Spleen (tissue), 11 donors: ENCODE measurements at regions not wholly inside any gene's neighbourhood (a gene's known extent, or its start where the extent isn't known, plus 50 kb on each side); places are given as distances from the start of the nearest gene placed in this dataset.

Experiments
- DNase-seq: peaks from one replicate; pipeline ENCODE4 v3.0.0-alpha.2; 2020
- H3K27ac ChIP-seq, 8 donors: fragments of 200-600 bp; sonication (generic) in 7 of 8; 1 replicate in 4 of 8; 2 replicates in 4 of 8; pipeline versions ENCODE4 v1.5.0 to v1.8.0; 2016 to 2021; ENCODE audit warnings: inconsistent platforms in 4 of 8, mild to moderate bottlenecking in 4 of 8, moderate library complexity in 1 of 8
- H3K27me3 ChIP-seq, 7 donors: fragments of 200-600 bp; sonication (generic) in 6 of 7; replicated peaks in 1 of 7; 1 replicate in 4 of 7; 2 replicates in 3 of 7; pipeline versions ENCODE4 v1.5.0 to v1.8.0; 2016 to 2021; ENCODE audit warnings: inconsistent platforms in 3 of 7, mild to moderate bottlenecking in 1 of 7
- H3K36me3 ChIP-seq, 6 donors: fragments of 200-600 bp; sonication (generic) in 5 of 6; 1 replicate in 4 of 6; 2 replicates in 2 of 6; pipeline versions ENCODE4 v1.5.0 to v1.8.0; 2016 to 2021; ENCODE audit warnings: inconsistent platforms in 2 of 6
- H3K4me1 ChIP-seq, 6 donors: fragments of 200-600 bp; sonication (generic) in 5 of 6; 1 replicate in 3 of 6; 2 replicates in 3 of 6; pipeline versions ENCODE4 v1.5.0 to v1.8.0; 2016 to 2021; ENCODE audit warnings: inconsistent platforms in 3 of 6
- H3K4me3 ChIP-seq, 8 donors: fragments of 200-600 bp; sonication (generic) in 7 of 8; 1 replicate in 4 of 8; 2 replicates in 4 of 8; pipeline versions ENCODE4 v1.5.0 to v1.8.0; 2016 to 2021; ENCODE audit warnings: inconsistent platforms in 4 of 8, mild to moderate bottlenecking in 4 of 8, moderate library complexity in 2 of 8
- H3K9me3 ChIP-seq, 8 donors: fragments of 200-600 bp; sonication (generic) in 7 of 8; 1 replicate in 4 of 8; 2 replicates in 4 of 8; pipeline versions ENCODE4 v1.5.0 to v1.8.0; 2016 to 2021; ENCODE audit warnings: inconsistent platforms in 4 of 8
- POLR2A ChIP-seq, 3 donors: fragments of 450-650 bp; IDR thresholded peaks; one replicate each; pipeline ENCODE4 v1.5.1; 2017; ENCODE audit warnings: antibody characterized with exemption in 3 of 3, mild to moderate bottlenecking in 1 of 3
- POLR2AphosphoS5 ChIP-seq, 3 donors: sonication (generic); formaldehyde crosslinking; IDR thresholded peaks; one replicate each; pipeline ENCODE4 v1.5.1; 2017; ENCODE audit warnings: antibody characterized with exemption in 3 of 3
- WGBS, 5 donors: extraction: QIAGEN DNeasy Blood & Tissue Kit in 3 of 5; methylation state at CpG; one replicate each; pipeline versions ENCODE4 v1.1.5 to v1.1.7; 2013 to 2018; 5-methylcytosine and 5-hydroxymethylcytosine counted together
- intact Hi-C: fragments of 100-400 bp; cut with DNase I; formaldehyde crosslinking; loops from one replicate; pipeline ENCODE4 v1.15.0; 2023; ENCODE audit warnings: low total_unique reads
- TF ChIP-seq, protein P1 (sequence below), 11 experiments: fragments of 200-600 bp in 7 of 11; fragments of 450-650 bp in 4 of 11; sonication (generic) in 4 of 11; IDR thresholded peaks in 8 of 11; conservative IDR thresholded peaks in 3 of 11; 1 replicate in 7 of 11; 2 replicates in 4 of 11; pipeline versions ENCODE4 v1.4.0 to v1.8.0; 2016 to 2021; ENCODE audit warnings: antibody characterized with exemption in 11 of 11, inconsistent platforms in 4 of 11, mild to moderate bottlenecking in 1 of 11
- donor health status: healthy with polysubstance abuse.
- donor health status: DM: no; HTN: no; CAD: no; lungs with moderate emphysema.
- donor health status: DM: no; HTN: no; CAD: no.
- donor health status: Bipolar disorder and iron deficiency.
- donor health status: healthy.
- donor health status: DM: no; HTN: no; CAD: no.
- donor health status: DM: yes; HTN: yes; CAD: no.

DNA sequence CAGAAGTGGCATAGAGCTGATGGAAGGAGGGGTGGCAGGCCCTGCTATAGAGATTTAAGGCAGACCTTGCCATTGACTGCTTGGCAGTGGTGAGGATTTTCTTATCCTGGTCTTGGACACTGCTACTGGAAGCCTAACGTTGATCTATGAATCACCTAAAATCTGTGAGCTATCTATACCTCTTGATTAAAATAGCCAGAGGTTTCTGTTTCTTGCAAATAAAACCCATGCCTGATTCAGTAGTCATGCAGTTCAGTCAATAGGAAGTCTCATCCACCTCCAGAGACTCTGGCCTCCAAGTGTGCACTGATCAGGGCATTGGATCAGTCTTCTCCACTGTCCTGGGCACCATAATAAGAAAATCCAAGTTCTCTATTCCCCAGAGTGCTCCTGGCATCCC lies 286.5 kb downstream of the PTEN start:
- 84 to 100% (median 94%) methylated on average over 1 of the region's 1 CpG for WGBS, 5 donors
- intact Hi-C loops: no loop called here

DNA sequence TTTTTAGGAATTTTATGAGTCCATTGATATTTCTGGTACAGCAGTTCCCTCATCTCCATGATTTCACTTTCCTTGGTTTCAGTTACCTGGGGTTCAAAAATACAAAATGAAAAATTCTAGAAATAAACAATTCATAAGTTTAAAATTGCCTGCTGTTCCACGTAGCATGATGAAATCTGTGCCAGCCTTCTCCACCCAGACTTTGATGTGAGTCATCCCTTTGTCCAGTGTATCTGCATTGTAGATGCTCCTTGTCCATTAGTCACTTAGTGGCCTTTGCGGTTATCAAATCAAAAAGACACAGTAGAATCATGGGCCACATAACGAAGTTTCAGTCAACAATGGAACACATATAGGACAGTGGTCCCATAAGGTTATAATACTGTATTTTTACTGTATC lies 286.9 kb downstream of the PTEN start:
- H3K4me1 ChIP-seq: peaks cover 0 to 6% (median 2%) of the 10 kb centered on the region in 6 donors
- H3K27me3 ChIP-seq: no peaks in the 10 kb centered on the region
- no peak overlapping the region for H3K27ac ChIP-seq
- no peak for TF ChIP-seq POLR2A (IDR thresholded peaks at IDR 0.05)
- TF ChIP-seq, protein P1, sequence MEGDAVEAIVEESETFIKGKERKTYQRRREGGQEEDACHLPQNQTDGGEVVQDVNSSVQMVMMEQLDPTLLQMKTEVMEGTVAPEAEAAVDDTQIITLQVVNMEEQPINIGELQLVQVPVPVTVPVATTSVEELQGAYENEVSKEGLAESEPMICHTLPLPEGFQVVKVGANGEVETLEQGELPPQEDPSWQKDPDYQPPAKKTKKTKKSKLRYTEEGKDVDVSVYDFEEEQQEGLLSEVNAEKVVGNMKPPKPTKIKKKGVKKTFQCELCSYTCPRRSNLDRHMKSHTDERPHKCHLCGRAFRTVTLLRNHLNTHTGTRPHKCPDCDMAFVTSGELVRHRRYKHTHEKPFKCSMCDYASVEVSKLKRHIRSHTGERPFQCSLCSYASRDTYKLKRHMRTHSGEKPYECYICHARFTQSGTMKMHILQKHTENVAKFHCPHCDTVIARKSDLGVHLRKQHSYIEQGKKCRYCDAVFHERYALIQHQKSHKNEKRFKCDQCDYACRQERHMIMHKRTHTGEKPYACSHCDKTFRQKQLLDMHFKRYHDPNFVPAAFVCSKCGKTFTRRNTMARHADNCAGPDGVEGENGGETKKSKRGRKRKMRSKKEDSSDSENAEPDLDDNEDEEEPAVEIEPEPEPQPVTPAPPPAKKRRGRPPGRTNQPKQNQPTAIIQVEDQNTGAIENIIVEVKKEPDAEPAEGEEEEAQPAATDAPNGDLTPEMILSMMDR (IDR thresholded peaks at IDR 0.05 in 8 of 11, conservative IDR thresholded peaks at IDR 0.05 in 3 of 11): no peak
- TF ChIP-seq POLR2AphosphoS5 (IDR thresholded peaks at IDR 0.05): no peak
- intact Hi-C loops: no loop called here
- H3K36me3 ChIP-seq: no peaks in the 10 kb centered on the region
- DNase-seq: no peak
- H3K4me3 ChIP-seq: no peak overlapping the region
- 91 to 99% (median 96%) methylated on average over 3 of the region's 3 CpGs for WGBS, 5 donors
- no peaks in the 10 kb centered on the region for H3K9me3 ChIP-seq

More for the DNA sequence above, 286.5 kb downstream of the PTEN start:
- Histone ChIP-seq H3K9me3 (no peaks in the 10 kb centered on the region), H3K4me3 (no peak overlapping the region), H3K4me1 (peaks cover 0 to 6% (median 2%) of the 10 kb centered on the region in 6 donors), H3K27ac (no peak overlapping the region), H3K27me3 (no peaks in the 10 kb centered on the region), H3K36me3 (no peaks in the 10 kb centered on the region)
- no peak for DNase-seq
- TF ChIP-seq POLR2AphosphoS5 (IDR thresholded peaks at IDR 0.05): no peak
- no peak for TF ChIP-seq POLR2A (IDR thresholded peaks at IDR 0.05)
- TF ChIP-seq, protein P1 (IDR thresholded peaks at IDR 0.05 in 8 of 11, conservative IDR thresholded peaks at IDR 0.05 in 3 of 11): no peak

DNA sequence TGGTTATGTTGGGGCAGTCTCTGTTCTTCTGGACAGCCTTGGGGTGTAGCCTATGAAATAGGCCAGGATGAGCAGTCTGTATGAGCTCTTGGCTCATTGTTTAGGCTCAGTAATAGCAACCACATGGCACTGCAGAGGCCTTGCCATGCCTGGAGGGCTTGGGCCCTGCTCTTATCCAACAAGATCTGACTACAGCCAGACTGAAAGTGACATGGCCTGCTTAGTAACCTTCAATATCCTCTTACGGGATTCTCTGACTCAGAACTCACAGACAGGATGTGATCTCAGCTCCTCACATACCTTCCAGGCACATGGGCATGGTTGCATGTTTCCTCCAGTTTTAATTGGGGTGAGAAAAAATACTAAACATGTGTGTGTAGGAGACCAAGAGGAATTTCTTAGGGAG lies 289.3 kb downstream of the PTEN start:
- no peak for DNase-seq
- intact Hi-C loops: no loop called here
- TF ChIP-seq, protein P1 (IDR thresholded peaks at IDR 0.05 in 8 of 11, conservative IDR thresholded peaks at IDR 0.05 in 3 of 11): no peak
- no peak for TF ChIP-seq POLR2A (IDR thresholded peaks at IDR 0.05)
- TF ChIP-seq POLR2AphosphoS5 (IDR thresholded peaks at IDR 0.05): no peak
- WGBS, 5 donors: 15 to 41% (median 33%) methylated on average over 1 of the region's 1 CpG
- Histone ChIP-seq H3K27ac (no peak overlapping the region), H3K9me3 (no peaks in the 10 kb centered on the region), H3K4me3 (no peak overlapping the region), H3K27me3 (no peaks in the 10 kb centered on the region), H3K36me3 (no peaks in the 10 kb centered on the region), H3K4me1 (peaks cover 0 to 6% (median 3%) of the 10 kb centered on the region in 6 donors)

DNA sequence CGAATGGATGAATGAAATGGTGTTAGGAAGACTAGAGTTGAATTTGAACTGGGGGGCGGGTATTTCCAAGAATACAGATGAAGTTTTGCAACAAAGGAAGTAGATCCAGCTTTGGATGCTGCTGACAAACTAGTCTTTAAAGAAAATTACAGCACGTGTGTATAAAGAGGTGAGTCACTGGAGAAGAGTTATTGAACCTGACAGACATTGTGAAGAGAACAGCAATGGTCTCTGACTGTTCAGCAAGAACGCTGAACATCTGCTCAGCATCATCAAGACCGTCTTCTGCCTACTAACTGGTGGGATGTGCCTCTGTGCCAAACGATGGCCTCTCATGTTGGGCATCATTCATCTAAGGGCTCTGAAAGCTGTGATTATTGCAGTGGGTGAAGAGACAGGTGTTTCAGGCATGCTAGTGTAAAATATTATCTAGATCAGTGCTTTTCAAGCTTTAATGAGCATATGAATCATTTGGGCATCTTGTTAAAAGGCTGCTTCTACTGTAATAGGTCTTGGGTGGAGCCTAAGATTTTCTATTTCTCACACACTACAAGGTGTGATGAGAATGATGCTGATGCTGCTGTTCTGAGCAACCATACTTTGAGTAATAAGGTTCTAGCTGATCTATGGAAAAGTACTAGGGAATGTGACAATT lies 291.3 kb downstream of the PTEN start:
- Histone ChIP-seq H3K36me3 (no peaks in the 10 kb centered on the region), H3K4me1 (peaks cover 0 to 11% (median 5%) of the 10 kb centered on the region in 6 donors), H3K4me3 (no peak overlapping the region), H3K27me3 (no peaks in the 10 kb centered on the region), H3K27ac (no peak overlapping the region), H3K9me3 (no peaks in the 10 kb centered on the region)
- no peak for DNase-seq
- 86 to 90% (median 88%) methylated on average over 6 of the region's 6 CpGs for WGBS, 5 donors
- TF ChIP-seq POLR2A (IDR thresholded peaks at IDR 0.05): no peak
- TF ChIP-seq, protein P1 (IDR thresholded peaks at IDR 0.05 in 8 of 11, conservative IDR thresholded peaks at IDR 0.05 in 3 of 11): no peak
- no peak for TF ChIP-seq POLR2AphosphoS5 (IDR thresholded peaks at IDR 0.05)
- intact Hi-C loops: no loop called here
